Loucy (cell line): ENCODE measurements at regions not wholly inside any gene's neighbourhood (a gene's known extent, or its start where the extent isn't known, plus 50 kb on each side); places are given as distances from the start of the nearest gene placed in this dataset.

Experiments used
- H2AFZ ChIP-seq: fragments of 200-600 bp; sonication (generic); 2 replicates; pipeline ENCODE4 v1.6.0; 2016; ENCODE audit warnings: antibody characterized with exemption, mild to moderate bottlenecking, low read length, moderate library complexity
- H3F3A ChIP-seq: fragments of 200-600 bp; 2 replicates; pipeline ENCODE4 v1.6.0; 2016; ENCODE audit warnings: antibody characterized with exemption, low read depth, mild to moderate bottlenecking
- H3K27me3 ChIP-seq: fragments of 200-600 bp; sonication (generic); 2 replicates; pipeline ENCODE4 v1.6.1; 2014; ENCODE audit warnings: low read length, mild to moderate bottlenecking; ENCODE audit not compliant: insufficient read depth, poor library complexity, severe bottlenecking
- H3K36me3 ChIP-seq: fragments of 200-600 bp; sonication (generic); 2 replicates; pipeline ENCODE4 v1.6.1; 2016; ENCODE audit warnings: low read length; ENCODE audit not compliant: insufficient read depth
- H3K4me1 ChIP-seq: fragments of 200-600 bp; sonication (generic); 2 replicates; pipeline ENCODE4 v1.5.1; 2014; ENCODE audit warnings: low read length, mild to moderate bottlenecking; ENCODE audit not compliant: insufficient read depth, poor library complexity, severe bottlenecking
- H3K4me2 ChIP-seq: fragments of 200-600 bp; sonication (generic); 2 replicates; pipeline ENCODE4 v1.6.0; 2014; ENCODE audit warnings: antibody characterized with exemption, low read length, low read depth, mild to moderate bottlenecking; ENCODE audit not compliant: poor library complexity, severe bottlenecking
- H3K4me3 ChIP-seq: fragments of 200-600 bp; sonication (generic); 2 replicates; pipeline ENCODE4 v1.5.1; 2014; ENCODE audit warnings: low read length, mild to moderate bottlenecking, mixed read lengths; ENCODE audit not compliant: poor library complexity, severe bottlenecking
- H3K79me2 ChIP-seq: fragments of 200-600 bp; sonication (generic); 2 replicates; pipeline ENCODE4 v1.6.1; 2014; ENCODE audit warnings: low read length; ENCODE audit not compliant: insufficient read depth
- H3K9ac ChIP-seq: fragments of 200-600 bp; sonication (generic); 2 replicates; pipeline ENCODE4 v1.6.0; 2014; ENCODE audit warnings: mild to moderate bottlenecking, low read depth, low read length, moderate library complexity; ENCODE audit not compliant: poor library complexity, severe bottlenecking
- H3K9me2 ChIP-seq: fragments of 200-600 bp; sonication (generic); replicated peaks from 2 replicates; pipeline ENCODE4 v1.6.1; 2016; ENCODE audit warnings: low read depth, low read length, mixed read lengths
- H3K9me3 ChIP-seq: fragments of 200-600 bp; sonication (generic); 2 replicates; pipeline ENCODE4 v1.6.1; 2014; ENCODE audit warnings: mild to moderate bottlenecking, antibody characterized with exemption, low read length, low read depth; ENCODE audit not compliant: insufficient read depth
- H4K20me1 ChIP-seq: fragments of 200-600 bp; sonication (generic); 2 replicates; pipeline ENCODE4 v1.6.0; 2014; ENCODE audit warnings: antibody characterized with exemption, low read length, mild to moderate bottlenecking; ENCODE audit not compliant: insufficient read depth, poor library complexity, severe bottlenecking
- CTCF ChIP-seq: fragments of 200-600 bp; sonication (generic); conservative IDR thresholded peaks from 2 replicates; pipeline ENCODE4 v1.5.1; 2014; ENCODE audit warnings: mild to moderate bottlenecking, antibody characterized with exemption, low read length
- EZH2phosphoT487 ChIP-seq: fragments of 200-600 bp; IDR thresholded peaks from 2 replicates; pipeline ENCODE4 v1.6.1; 2018; ENCODE audit warnings: antibody characterized with exemption, mild to moderate bottlenecking, moderate library complexity, borderline replicate concordance

DNA sequence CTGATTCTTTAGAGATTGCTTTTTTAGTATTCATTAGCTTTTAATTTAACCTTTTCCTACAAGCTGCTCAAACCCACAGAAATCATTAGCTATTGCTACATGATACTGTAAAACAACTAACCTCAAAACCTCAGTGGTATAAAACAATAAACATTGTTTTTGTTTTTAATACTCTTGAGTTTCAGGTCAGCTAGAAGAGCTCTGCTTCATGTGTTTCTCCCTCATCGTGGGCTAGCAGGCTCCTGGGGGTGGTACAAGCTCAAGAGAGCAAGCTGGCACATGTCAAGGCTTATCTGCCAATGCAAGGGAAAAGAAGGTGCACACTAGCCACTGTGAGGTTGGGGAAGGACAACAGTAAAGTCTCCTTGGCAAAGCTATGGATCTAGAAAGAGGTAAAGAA, 232.9 kb upstream of the PHF14 start:
- no peaks in the 10 kb centered on the region for H3K9me2 ChIP-seq
- no peaks in the 10 kb centered on the region for H3K4me1 ChIP-seq
- H3K9me3 ChIP-seq = no peaks in the 10 kb centered on the region
- no peaks in the 10 kb centered on the region for H3K27me3 ChIP-seq
- no peak overlapping the region for H3K4me2 ChIP-seq
- no peak overlapping the region for H3K9ac ChIP-seq
- no peak overlapping the region for H2AFZ ChIP-seq
- no peaks in the 10 kb centered on the region for H3F3A ChIP-seq
- H3K36me3 ChIP-seq = no peaks in the 10 kb centered on the region
- no peaks in the 10 kb centered on the region for H4K20me1 ChIP-seq
- H3K4me3 ChIP-seq = no peak overlapping the region
- H3K79me2 ChIP-seq = no peaks in the 10 kb centered on the region
- TF ChIP-seq CTCF (no peak), EZH2phosphoT487 (no peak)

- H3K4me1 ChIP-seq = no peaks in the 10 kb centered on the region
- no peaks in the 10 kb centered on the region for H3K9me2 ChIP-seq
- H3K9ac ChIP-seq = no peak overlapping the region
- H3K4me2 ChIP-seq = no peak overlapping the region
- no peaks in the 10 kb centered on the region for H3K36me3 ChIP-seq
- no peak for TF ChIP-seq EZH2phosphoT487
- no peak for TF ChIP-seq CTCF
- H3K4me3 ChIP-seq = no peak overlapping the region
- no peak overlapping the region for H2AFZ ChIP-seq
- no peaks in the 10 kb centered on the region for H3K79me2 ChIP-seq
- H3K27me3 ChIP-seq = no peaks in the 10 kb centered on the region
- peaks cover 5% of the 10 kb centered on the region; the same call in 1 of the 2 replicates for H3K9me3 ChIP-seq
- H4K20me1 ChIP-seq = no peaks in the 10 kb centered on the region
- no peaks in the 10 kb centered on the region for H3F3A ChIP-seq
These were observed 216.7 kb upstream of the PHF14 start for GRCh38 chr7:10756981-10757380.

DNA sequence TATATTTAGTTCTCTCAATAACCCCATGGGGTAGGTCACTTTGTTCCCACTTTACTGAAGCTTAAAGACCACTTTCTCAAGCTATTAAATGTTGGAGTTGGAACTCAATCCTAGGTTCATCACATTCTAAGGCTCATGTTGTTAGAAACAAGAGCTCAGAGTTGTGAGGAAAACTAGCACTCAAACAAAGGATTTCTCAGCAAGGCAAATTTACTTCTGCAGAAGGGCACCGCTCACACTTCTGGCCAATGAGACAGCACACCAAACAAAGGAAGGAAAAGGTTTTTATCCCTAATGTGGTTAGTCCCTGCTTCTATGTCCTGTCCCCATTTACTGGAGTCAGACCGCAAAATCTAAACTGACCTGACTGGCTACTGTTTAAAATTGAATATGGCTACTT, 214.6 kb upstream of the PHF14 start:
- H3K4me3 ChIP-seq = no peak overlapping the region
- H4K20me1 ChIP-seq = no peaks in the 10 kb centered on the region
- H3K4me1 ChIP-seq = no peaks in the 10 kb centered on the region
- H2AFZ ChIP-seq = no peak overlapping the region
- TF ChIP-seq EZH2phosphoT487 (no peak), CTCF (no peak)
- H3F3A ChIP-seq = no peaks in the 10 kb centered on the region
- no peaks in the 10 kb centered on the region for H3K9me2 ChIP-seq
- H3K9me3 ChIP-seq = peaks cover 5% of the 10 kb centered on the region; the same call in 1 of the 2 replicates
- H3K9ac ChIP-seq = no peak overlapping the region
- no peaks in the 10 kb centered on the region for H3K27me3 ChIP-seq
- H3K79me2 ChIP-seq = no peaks in the 10 kb centered on the region
- H3K4me2 ChIP-seq = no peak overlapping the region
- no peaks in the 10 kb centered on the region for H3K36me3 ChIP-seq
